OCI-M2 (cell line): ENCODE measurements at regions not wholly inside any gene's neighbourhood (a gene's known extent, or its start where the extent isn't known, plus 50 kb on each side); places are given as distances from the start of the nearest gene placed in this dataset.
"Not testable (repeated sequence)": the region's sequence is repeated elsewhere in the genome, so short reads cannot be mapped to it uniquely, and the experiment has no call there.

Experiments
- DNase-seq: peaks from one replicate; lab custom pipeline; 2025; ENCODE audit not compliant: unreplicated experiment; lab: John Stamatoyannopoulos, UW

DNA sequence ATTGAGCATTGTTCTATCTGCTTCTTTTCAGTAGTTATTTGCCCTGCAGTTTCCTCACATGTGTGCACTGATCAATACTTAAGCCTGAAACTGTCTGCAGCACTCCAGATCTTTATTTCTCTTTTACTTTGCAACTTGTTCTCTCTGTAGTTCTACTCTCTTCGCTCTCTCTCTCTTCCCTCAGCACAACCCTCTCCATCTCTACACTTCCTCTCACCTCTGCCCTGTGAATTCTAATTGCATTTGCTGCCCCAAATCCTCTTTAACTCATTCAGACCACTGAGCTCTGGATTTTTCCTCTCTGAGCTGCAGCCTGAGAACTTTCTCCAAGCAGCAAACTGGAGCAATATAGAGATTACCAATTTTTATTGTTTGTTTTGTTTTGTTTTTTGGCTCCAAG lies 1035.5 kb downstream of the FSCB start:
- DNase-seq, result no peak

DNA sequence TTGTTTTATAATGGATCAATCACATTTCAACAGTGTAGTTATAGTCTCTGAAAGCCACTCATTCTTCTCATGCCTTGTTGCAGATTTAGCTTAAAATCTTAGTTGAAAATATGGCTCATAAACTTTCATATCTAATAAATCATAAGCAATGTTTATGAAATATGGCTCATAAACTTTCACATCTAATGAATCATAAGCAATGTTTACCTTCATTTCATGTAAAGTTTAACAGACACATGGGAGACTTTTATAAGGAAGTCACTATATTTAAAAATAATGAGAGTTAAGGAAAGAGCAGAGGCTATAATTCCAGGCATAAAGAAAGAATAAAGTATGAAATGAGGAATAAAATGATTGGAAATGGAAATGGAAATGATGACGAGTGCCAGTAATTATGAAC lies 1042.1 kb downstream of the FSCB start:
- DNase-seq, result no peak

DNA sequence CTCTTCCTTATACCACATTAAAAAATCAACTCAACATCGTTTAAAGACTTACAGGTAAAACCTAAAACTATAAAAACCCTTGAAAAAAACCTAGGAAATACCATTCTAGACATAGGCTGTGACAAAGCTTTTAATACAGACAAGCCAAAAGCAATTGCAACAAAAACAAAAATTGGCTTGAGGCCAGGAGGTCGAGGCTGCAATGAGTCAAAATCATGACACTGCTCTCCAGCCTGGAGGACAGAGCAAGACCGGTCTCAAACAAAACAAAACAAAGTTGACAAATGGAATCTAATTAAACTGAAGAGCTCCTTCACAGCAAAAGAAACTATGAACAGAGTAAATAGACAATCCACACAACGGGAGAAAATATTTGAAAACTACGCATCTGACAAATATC lies 1057.8 kb downstream of the FSCB start:
- DNase-seq, result no peak

GRCh38 chr14:43438056-43438455 lies 1069.0 kb downstream of the FSCB start:
- DNase-seq, result no peak

- DNase-seq, result no peak
These were observed 1088.8 kb downstream of the FSCB start for GRCh38 chr14:43418324-43418723.

DNA sequence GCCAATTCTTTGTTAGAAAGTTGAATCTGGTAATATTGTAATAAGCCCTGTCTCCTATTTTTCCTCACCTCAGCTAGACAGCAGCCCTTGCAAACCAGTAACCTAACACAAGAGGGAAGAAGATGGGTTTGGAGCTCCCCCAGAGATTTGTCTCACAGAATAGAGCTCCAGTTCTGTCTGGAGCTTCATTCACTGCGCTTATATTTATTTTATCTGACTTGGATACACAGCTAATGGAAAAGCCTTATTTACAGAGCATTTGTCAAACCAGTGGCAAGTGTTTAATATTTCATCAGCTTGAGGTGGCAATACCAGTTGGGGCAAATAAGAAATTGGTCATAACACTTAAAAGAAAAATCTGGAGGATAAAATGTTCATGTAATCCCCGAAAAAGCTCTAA lies 1094.0 kb downstream of the FSCB start:
- DNase-seq, result no peak

DNA sequence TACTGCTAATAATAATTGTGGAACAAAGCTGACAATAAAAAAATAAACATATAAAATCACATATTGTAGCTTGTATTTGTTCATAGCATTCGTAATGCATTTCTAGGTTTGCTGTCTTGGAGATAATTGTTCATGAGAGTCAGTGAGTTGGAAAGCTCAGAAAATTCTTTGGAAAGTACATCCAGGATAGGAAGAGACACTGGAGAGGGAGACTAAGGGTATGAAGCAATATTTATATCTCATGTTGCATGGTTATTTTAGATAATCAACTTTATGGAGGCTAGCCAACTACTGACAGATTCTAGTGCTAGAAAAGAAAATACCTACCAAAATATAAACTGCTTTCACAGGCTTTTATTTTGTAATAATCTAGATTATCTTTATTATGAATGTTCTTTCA lies 1095.2 kb downstream of the FSCB start:
- no peak for DNase-seq

- DNase-seq, result no peak
These were observed 1096.5 kb downstream of the FSCB start for GRCh38 chr14:43410631-43411030.

GRCh38 chr14:43408472-43408871 lies 1098.6 kb downstream of the FSCB start:
- no peak for DNase-seq

DNA sequence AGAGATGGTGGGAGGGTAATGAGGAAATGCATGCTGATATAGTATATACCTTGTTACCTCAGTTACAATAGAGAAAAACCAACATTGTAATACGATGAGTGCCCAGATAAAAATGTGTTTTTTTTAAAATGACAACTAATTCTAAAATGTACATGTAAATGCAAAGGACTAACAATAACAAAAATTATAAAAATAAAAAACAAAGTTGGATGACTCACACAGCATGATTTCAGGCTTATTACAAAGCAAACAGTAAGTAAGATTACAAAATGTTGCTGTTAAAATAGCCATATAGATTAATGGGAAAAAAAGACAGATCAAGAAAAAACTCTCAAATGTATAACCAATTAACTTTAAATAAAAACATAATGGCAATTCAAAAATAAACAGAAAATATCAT lies 1099.4 kb downstream of the FSCB start:
- DNase-seq, result no peak

GRCh38 chr14:43406931-43407330 lies 1100.2 kb downstream of the FSCB start:
- no peak for DNase-seq

DNA sequence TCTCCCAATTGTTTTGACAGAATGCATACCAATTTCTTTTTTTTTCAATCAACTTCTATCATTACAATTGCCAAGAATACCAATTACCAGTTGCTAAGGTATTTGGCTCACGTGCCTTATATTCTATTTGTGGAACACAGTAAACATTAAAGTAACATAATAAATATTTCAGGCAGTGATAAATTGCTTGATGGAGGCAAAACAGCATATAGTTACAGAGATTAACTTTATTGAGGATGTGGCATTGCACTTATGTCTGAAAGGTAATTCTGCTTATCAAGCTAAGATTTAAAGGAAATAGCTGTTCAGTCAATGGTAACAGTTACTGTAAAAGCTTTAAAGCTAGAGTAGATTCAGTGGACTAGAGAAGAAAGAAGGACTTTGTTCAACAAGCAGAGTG lies 1107.8 kb downstream of the FSCB start:
- DNase-seq, result no peak

GRCh38 chr14:43370565-43370896 lies 1136.6 kb downstream of the FSCB start:
- DNase-seq, result not testable (repeated sequence)

DNA sequence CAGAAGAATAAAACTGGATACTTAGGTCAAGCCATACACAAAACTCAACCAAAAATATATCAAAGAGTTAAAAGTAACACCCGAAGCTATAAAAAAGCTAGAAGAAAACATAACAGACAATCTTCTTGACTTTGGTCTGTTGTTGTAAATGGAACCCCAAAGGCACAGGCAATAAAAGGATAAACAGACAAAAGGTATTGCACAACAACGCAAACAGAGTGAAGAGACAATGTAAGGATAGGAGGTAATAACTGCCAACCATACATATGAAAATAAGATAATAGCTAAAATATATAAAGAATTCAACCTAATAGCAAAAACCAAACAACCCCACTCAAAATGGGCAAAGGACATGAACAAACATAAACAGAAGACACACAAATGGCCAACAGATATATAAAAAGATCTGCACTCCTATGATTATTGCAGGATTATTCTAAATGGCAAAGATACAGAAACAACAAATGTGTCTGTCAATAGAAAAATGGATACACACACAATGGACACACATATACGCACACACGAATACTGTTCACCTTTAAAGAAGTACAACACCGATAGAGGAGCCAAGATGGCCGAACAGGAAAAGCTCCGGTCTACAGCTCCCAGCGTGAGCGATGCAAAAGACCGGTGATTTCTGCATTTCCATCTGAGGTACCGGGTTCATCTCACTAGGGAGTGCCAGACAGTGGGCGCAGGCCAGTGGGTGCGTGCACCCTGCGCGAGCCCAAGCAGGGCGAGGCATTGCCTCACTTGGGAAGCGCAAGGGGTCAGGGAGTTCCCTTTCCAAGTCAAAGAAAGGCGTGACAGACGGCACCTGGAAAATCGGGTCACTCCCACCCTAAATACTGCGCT lies 1137.1 kb downstream of the FSCB start:
- no peak for DNase-seq

GRCh38 chr14:43362586-43362985 lies 1144.5 kb downstream of the FSCB start:
- no peak for DNase-seq

- no peak for DNase-seq
These were observed 1145.3 kb downstream of the FSCB start for GRCh38 chr14:43361751-43362150.

DNA sequence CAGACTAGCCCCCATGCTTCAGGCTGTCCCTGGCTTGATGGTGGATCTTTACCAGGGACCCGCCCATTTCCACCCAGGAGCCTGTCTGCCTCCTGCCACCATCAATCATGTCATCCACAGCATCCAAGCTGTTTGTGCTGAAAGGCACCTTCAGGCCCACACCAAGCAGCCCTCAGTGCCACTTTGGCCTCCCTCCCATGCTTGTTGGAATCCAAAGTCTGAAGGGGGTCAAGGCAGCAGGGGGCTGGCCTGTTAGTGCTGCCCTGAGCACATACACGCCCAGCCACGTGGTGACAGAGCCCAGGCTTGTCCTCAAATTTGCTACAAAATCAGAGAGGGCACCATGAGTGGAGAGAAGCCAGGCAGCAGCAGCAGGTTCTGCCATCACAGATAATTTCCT lies 1146.8 kb downstream of the FSCB start:
- DNase-seq, result no peak

GRCh38 chr14:43359317-43359716 lies 1147.8 kb downstream of the FSCB start:
- no peak for DNase-seq

- no peak for DNase-seq
These were observed 1150.0 kb downstream of the FSCB start for GRCh38 chr14:43356979-43357545.

GRCh38 chr14:43356382-43356781 lies 1150.7 kb downstream of the FSCB start:
- DNase-seq, result no peak

DNA sequence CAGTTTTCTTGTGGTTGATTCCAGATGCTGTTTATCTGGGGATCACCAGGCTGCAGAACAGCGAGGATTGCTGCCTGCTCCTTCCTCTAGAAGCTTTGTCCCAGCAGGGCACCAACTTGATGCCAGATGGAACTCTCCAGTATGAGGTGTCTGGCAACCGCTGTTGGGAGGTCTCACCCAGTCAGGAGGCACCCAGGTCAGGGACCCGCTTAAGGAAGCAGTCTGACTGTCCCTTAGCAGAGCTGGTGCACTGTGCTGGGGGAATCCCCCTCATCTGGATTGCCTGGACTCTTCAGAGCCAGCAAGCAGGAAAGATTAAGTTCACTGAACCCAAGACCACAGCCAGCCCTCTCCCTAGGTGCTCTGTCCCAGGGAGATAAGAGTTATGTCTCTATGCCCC lies 1165.2 kb downstream of the FSCB start:
- no peak for DNase-seq

DNA sequence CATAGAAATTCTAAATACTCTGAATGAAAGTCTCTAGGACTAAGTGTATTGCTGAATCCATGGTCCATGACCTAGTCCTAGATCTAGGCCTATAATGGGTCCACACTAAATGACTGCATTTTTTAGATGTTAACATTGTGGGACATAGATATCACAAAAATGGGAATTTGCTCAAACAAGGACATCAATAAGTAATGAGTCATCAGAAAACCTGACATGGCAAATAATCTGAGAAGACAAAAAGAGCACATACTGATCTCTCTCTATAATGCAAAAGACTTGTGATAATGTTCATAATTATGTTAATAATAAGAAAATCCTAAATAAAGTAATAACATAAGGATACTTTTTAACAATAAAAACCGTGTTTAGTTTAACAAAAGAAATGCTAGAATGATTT lies 1168.4 kb downstream of the FSCB start:
- no peak for DNase-seq

DNA sequence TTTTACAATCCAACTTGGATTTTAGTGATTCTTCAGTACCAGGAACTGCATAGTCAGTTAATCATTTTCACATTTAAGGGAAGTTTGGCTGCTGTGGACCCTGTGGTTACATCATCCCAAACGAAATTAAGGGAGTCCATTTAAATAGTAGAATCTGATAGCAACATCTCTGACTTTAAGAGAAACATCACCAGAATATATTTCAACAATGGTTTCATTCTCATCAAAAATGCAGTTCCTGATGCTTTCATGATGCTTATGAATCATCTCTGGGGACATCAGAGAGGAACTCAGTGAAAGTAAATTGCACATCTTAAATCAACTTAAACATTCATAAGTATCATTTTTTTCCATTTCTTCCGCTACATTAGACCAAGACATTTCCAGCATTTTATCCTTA lies 1170.7 kb downstream of the FSCB start:
- DNase-seq, result no peak
